Esophagus mucosa (tissue), 1 donor: ENCODE measurements at regions not wholly inside any gene's neighbourhood (a gene's known extent, or its start where the extent isn't known, plus 50 kb on each side); places are given as distances from the start of the nearest gene placed in this dataset.

Experiments used
- ATAC-seq: fragments of 200-7000 bp; cut with Tn5 transposase; one replicate; pipeline ENCODE4 v1.9.1; 2020
- donor health status: DM: yes; HTN: yes; CAD: no.

DNA sequence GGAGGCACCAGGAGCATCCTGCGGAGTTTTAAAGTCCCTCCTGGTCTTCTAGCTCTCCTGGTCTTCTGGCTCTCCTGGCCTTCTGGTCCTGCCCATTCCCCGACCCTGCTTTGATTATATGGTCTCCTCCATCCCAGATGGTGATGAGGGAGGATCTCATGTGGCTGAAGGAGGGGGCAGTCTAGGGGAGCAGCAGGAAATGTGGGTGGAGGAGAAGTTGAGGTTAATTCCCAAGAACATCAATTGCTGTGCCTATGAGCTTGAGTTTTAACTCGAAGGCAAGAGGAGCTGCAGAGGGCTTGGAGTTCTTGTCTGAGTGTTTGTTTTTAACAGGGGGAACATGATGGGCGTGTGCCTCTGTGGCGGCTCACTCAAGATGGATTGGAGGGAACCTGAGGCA is 408.8 kb downstream of the MATN1 start:
- no peak for ATAC-seq

DNA sequence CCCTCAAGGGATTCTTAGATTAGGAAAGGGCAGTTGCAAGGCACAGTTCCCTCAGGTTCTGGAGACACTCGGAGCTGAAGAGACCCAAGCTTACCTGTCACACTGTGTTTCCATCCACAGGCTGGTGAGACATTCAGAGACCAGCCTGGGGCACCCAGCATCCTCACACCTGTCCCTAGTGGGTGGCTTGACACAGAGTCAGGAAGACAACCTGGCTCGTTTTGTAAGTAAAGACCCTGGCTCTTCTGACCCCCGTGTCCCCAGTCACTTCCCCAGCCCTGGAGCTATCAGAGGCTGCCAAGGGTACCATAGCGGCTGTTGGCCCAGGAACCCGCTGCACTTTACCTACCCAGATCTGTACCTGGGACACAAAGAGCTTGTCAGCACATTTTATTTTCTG is 409.8 kb downstream of the MATN1 start:
- ATAC-seq = no peak

DNA sequence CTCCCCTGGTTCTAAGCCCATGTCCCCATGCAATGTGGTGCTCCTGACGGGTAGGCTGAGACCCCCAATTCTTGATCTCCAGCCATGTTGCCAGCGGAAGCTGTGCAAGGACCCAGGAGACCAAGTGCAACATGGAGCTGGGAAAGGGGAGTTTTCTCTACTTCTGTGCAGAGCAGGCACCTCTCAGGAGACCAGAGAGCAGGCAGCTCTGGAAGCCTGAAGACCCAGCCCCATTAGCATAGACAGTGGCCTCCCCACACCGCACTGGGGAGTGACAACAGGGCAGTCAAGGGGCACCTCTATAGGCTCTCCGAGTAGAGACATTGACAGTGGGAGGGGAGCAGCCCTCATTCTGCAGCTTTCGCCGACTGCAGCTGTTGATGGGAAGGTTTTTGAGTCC is 410.2 kb downstream of the MATN1 start:
- ATAC-seq = no peak

DNA sequence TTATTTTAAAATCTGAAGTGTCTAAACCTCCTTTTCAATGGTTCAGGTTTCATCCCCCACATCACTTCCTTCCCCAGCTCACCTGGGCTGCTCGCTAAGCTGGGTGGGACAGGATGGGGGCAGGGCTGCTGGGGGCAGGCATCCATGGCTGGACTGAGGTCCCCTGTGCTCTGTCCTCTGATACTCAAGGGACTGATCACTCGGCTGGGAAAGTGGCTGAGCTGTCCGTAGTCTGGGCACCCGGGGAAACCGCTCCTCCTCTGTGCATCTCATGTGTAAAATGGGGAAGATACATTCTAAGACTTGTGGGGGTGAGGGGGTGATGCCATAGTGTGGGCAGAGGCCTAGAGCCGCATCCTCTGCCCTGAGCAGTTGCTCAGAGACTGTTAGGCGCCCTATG is 411.2 kb downstream of the MATN1 start:
- no peak for ATAC-seq

- no peak for ATAC-seq
Observed at GRCh38 chr1:30311749-30312148, 411.6 kb downstream of the MATN1 start.

GRCh38 chr1:30310966-30311742 is 412.2 kb downstream of the MATN1 start:
- no peak for ATAC-seq

DNA sequence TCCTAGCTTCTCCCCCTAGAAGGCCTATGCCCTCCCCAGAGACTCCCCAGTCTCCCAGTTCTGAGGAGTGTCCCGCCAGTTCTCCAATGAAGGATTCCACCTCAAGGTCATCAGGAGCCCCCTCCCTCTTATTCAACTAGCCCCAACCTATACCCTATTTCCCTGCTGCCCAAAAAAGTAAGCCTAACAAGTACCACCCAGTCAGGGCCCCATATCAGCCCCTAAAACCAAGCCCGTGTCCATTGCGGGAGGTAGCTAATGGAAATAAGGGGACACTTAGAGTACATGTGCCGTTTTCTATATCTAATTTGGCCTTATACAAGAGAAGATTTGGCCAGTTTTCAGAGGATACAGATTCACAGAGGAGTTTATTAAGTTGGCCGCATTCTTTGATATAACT is 416.2 kb downstream of the MATN1 start:
- no peak for ATAC-seq

DNA sequence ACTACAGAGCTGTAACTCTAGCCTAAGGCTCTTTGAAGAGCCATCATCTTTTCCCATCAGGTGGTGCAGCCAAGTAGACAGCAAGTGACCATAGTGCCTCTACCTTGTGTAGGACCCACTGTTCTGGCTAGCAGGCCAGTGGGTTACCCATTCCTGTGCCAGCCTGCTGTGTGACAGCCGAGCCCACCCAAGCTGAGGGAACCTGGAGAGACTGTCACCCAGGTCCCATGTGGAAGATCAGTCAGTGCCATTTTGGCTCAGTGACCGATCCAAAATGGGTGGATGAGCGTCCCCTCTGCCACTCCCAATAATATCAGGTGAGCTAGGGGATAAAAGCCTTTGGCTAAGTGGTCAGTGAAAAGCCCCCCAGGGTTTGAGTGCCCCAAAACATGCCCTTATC is 417.9 kb downstream of the MATN1 start:
- ATAC-seq = no peak

- no peak for ATAC-seq
Observed at GRCh38 chr1:30305061-30305460, 418.3 kb downstream of the MATN1 start.

DNA sequence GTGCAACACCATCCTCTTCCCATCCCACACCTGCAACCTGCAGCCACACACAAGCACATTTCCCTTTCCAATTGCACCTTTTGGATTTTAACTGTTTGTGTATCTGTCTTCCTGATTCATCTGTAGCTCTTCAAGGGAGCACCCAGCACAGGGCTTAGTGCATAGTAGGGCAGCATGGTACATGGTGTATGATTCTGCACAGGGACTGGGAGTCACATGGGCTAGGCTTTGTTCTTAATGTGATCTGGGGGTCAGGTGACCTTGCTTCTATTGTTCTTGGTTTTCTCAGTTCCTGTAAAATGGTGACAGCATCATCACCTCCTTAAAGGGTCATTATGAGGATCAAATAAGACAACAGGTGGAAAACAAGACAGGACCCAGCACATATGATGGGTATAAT is 419.3 kb downstream of the MATN1 start:
- ATAC-seq = no peak

GRCh38 chr1:30303387-30303786 is 420.0 kb downstream of the MATN1 start:
- no peak for ATAC-seq

DNA sequence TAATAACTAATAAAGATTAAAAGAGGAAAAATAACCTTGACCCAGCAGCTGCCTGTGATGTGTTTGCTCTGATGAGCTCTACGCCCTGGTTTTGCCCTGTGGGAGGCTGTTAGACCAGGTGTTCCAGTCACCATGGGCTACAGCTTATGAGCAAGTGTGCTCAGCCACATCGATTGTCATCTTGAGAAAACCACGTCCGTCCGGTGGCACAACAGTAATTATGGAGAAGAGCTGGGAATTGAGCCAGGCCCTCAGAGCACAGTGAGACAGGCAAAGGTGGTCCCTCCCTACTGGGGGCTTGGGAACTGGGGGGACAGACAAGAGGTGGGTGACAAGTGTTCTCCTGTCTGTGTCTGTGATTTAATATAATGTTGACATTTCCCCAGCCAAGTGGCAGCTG is 420.5 kb downstream of the MATN1 start:
- ATAC-seq = no peak

DNA sequence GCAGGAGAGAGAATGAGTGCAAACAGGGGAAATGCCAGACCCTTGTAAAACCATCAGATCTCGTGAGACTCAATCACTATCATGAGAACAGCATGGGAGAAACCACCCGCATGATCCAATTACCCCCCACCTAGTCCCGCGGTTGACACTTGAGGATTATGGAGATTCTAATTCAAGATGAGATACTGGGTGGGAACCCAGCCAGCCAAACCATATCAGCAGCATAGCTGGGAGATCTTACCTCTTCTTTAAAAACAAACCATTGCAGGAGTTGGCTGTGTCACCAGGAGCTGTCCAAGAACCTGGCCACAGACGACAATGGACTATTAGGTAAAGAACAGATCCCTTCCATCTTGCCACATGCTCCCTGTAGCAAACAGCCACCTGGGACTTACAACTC is 422.7 kb downstream of the MATN1 start:
- no peak for ATAC-seq

- ATAC-seq = no peak
Observed at GRCh38 chr1:30299393-30299792, 424.0 kb downstream of the MATN1 start.

- no peak for ATAC-seq
Observed at GRCh38 chr1:30295674-30296073, 427.7 kb downstream of the MATN1 start.

DNA sequence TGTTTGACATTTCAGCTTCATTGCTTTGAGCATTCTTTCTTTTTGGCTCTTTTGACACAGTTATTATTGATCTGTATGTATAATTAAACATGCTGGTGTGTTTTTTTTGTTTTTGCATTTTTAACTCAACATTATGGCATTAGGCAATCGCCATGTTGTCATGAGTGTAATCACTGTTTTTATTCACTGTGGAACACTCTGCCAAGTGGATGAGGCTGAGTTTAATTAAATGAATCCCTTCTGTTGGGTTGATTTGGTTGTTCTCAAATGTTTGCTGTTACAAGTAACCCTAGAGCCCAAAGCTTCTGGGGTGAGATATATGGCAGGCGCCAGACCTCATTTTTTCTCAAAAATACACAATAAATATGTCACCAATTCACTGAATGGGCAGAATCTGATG is 428.1 kb downstream of the MATN1 start:
- ATAC-seq = no peak

GRCh38 chr1:30294508-30294907 is 428.9 kb downstream of the MATN1 start:
- ATAC-seq = no peak

- no peak for ATAC-seq
Observed at GRCh38 chr1:30292451-30292850, 430.9 kb downstream of the MATN1 start.

- ATAC-seq = no peak
Observed at GRCh38 chr1:30291526-30291925, 431.9 kb downstream of the MATN1 start.

DNA sequence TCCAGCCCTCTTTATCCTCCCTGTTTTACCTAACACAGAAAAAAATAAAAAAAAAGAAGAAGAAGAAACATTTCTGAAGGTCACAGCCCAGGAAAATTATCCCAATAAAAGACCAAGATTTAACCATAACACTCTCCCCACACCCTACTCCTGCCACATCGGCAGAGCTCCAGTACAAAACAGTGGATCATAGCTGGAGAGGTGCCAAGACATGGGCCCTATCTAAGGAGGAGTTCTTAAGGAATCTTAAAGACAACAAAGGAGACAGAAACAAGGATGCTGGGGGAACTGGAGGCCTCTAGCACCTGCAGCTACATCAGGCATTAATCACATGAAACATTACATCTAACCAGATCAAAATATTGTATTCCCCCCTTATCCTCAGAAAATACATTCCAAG is 432.8 kb downstream of the MATN1 start:
- no peak for ATAC-seq

- ATAC-seq = no peak
Observed at GRCh38 chr1:30287976-30288375, 435.4 kb downstream of the MATN1 start.

DNA sequence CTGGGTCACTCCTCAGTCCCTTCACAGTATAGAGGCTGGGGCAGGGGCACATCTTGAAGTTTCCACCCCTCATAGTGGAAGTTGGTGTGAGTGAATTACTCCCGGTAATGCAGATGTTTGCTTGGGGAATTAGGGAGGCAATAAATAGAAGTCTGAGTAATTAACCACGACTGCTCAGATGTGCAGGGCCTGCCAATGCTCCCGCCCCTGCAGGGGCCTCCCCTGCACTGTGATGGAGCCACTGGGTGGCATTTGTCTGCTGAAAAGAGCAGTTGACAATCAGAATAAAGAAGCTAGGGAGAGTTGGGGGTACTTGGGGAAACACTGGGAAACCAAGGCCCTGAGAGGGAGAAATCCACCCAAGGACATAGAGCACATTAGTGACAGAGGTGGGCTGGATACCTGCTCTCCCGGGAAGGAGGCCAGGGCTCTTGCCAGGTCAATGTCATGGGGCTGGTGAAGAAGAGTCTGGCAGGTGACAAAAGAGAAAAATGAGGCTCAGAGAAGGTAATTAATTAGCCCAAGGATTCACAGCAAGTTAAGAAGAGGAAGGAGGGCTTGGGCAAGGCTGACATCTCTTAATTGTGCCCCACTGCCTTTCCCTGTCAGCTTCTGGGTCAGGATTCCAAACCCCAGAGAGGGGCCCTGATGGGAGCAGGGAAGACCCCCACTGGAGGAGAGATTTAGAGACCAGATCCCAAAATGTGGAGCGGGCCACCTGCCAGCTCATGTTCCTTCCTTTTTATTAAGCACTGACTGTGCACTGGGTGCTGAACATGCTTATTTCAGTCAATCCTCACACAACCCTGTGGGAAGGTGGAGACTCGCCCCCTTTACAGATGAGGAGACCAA is 436.2 kb downstream of the MATN1 start:
- no peak for ATAC-seq

- no peak for ATAC-seq
Observed at GRCh38 chr1:30286241-30286987, 437.0 kb downstream of the MATN1 start.
